ENCODE measurements at regions not wholly inside any gene's neighbourhood (a gene's known extent, or its start where the extent isn't known, plus 50 kb on each side); places are given as distances from the start of the nearest gene placed in this dataset.

DNA sequence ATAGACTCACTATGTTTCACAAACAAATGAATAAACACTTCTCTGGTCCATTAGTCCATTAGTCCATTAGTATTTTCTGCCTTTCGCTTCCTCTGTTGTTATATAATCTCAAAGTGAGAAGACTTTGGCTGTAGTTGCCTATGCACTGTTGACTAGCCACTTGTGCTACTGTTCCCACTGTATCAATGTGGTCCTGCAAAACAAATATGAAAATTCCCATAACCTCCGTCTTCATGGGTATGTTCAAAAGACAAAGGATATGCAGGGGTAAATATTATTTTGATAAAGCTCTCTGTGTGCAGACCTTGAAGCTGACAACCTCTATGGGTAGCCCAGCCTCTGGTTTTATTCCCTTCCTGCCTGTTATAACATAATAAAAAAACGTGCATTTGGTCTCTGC is 77.8 kb downstream of the DIO2 start:
- Histone ChIP-seq H3K27me3 (no peaks in the 10 kb centered on the region), H3K4me1 (replicated peaks in 1 of 2) (no peaks in the 10 kb centered on the region), H3K9me3 (replicated peaks in 1 of 3) (no peaks in the 10 kb centered on the region), H3K4me3 (no peak overlapping the region), H3K27ac (no peak overlapping the region), H3K36me3 (replicated peaks in 1 of 2) (no peaks in the 10 kb centered on the region)
- 59 to 73% (median 66%) methylated on average over 3 of the region's 3 CpGs for WGBS, 4 donors
- no peak for DNase-seq
- TF ChIP-seq POLR2A (IDR thresholded peaks at IDR 0.05), result no peak
- TF ChIP-seq, protein P1, sequence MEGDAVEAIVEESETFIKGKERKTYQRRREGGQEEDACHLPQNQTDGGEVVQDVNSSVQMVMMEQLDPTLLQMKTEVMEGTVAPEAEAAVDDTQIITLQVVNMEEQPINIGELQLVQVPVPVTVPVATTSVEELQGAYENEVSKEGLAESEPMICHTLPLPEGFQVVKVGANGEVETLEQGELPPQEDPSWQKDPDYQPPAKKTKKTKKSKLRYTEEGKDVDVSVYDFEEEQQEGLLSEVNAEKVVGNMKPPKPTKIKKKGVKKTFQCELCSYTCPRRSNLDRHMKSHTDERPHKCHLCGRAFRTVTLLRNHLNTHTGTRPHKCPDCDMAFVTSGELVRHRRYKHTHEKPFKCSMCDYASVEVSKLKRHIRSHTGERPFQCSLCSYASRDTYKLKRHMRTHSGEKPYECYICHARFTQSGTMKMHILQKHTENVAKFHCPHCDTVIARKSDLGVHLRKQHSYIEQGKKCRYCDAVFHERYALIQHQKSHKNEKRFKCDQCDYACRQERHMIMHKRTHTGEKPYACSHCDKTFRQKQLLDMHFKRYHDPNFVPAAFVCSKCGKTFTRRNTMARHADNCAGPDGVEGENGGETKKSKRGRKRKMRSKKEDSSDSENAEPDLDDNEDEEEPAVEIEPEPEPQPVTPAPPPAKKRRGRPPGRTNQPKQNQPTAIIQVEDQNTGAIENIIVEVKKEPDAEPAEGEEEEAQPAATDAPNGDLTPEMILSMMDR (IDR thresholded peaks at IDR 0.05), result no peak
- intact Hi-C loops (cut with DNase I), result no loop called here

GRCh38 chr14:80127466-80127865 is 83.8 kb downstream of the DIO2 start:
- no peaks in the 10 kb centered on the region for H3K36me3 ChIP-seq (replicated peaks in 1 of 2)
- no peaks in the 10 kb centered on the region for H3K27me3 ChIP-seq
- H3K9me3 ChIP-seq (replicated peaks in 1 of 3), result no peaks in the 10 kb centered on the region
- intact Hi-C loops (cut with DNase I), result no loop called here
- DNase-seq, result no peak
- H3K4me1 ChIP-seq (replicated peaks in 1 of 2), result no peaks in the 10 kb centered on the region
- H3K4me3 ChIP-seq, result no peak overlapping the region
- TF ChIP-seq, protein P1 (IDR thresholded peaks at IDR 0.05), result no peak
- no peak for TF ChIP-seq POLR2A (IDR thresholded peaks at IDR 0.05)
- H3K27ac ChIP-seq, result no peak overlapping the region

GRCh38 chr14:80124794-80125193 is 86.5 kb downstream of the DIO2 start:
- intact Hi-C loops (cut with DNase I), result no loop called here

GRCh38 chr14:80117876-80118275 is 93.4 kb downstream of the DIO2 start:
- WGBS, 4 donors, result 67 to 80% (median 73%) methylated on average over 1 of the region's 1 CpG
- Histone ChIP-seq H3K36me3 (replicated peaks in 1 of 2) (no peaks in the 10 kb centered on the region), H3K27ac (no peak overlapping the region), H3K4me1 (replicated peaks in 1 of 2) (no peaks in the 10 kb centered on the region), H3K27me3 (no peaks in the 10 kb centered on the region), H3K4me3 (no peak overlapping the region), H3K9me3 (replicated peaks in 1 of 3) (no peaks in the 10 kb centered on the region)
- intact Hi-C loops (cut with DNase I), result no loop called here
- no peak for DNase-seq
- TF ChIP-seq POLR2A (IDR thresholded peaks at IDR 0.05), result no peak
- TF ChIP-seq, protein P1 (IDR thresholded peaks at IDR 0.05), result no peak

More at GRCh38 chr14:80124794-80125193, 86.5 kb downstream of the DIO2 start:
- H3K9me3 ChIP-seq (replicated peaks in 1 of 3), result no peaks in the 10 kb centered on the region
- no peak overlapping the region for H3K4me3 ChIP-seq
- no peak for DNase-seq
- no peaks in the 10 kb centered on the region for H3K36me3 ChIP-seq (replicated peaks in 1 of 2)
- H3K4me1 ChIP-seq (replicated peaks in 1 of 2), result no peaks in the 10 kb centered on the region
- H3K27me3 ChIP-seq, result no peaks in the 10 kb centered on the region
- H3K27ac ChIP-seq, result no peak overlapping the region
- WGBS, 4 donors, result 62 to 75% (median 68%) methylated on average over 3 of the region's 3 CpGs
- TF ChIP-seq, protein P1 (IDR thresholded peaks at IDR 0.05), result no peak
- TF ChIP-seq POLR2A (IDR thresholded peaks at IDR 0.05), result no peak

Measured in adrenal gland (tissue), 9 donors.